Stimulated activated naive CD8-positive, alpha-beta T cell treated with anti-CD3 and anti-CD28 coated beads, Interleukin-15, Interleukin-2, amounts not matched to agents 100 ng/mL and 50 ng/mL, for 24 hours (primary cell): ENCODE measurements at regions not wholly inside any gene's neighbourhood (a gene's known extent, or its start where the extent isn't known, plus 50 kb on each side); places are given as distances from the start of the nearest gene placed in this dataset.

ENCODE experiments used
- H3K27ac Mint-ChIP-seq: one replicate; pipeline ENCODE4 v1.8.0; 2021; ENCODE audit warnings: mild to moderate bottlenecking, mixed read lengths
- H3K27me3 Mint-ChIP-seq: one replicate; pipeline ENCODE4 v1.8.0; 2021; ENCODE audit warnings: mixed read lengths
- H3K36me3 Mint-ChIP-seq: one replicate; pipeline ENCODE4 v1.8.0; 2021; ENCODE audit warnings: low read depth, mixed read lengths
- H3K4me1 Mint-ChIP-seq: one replicate; pipeline ENCODE4 v1.8.0; 2021; ENCODE audit warnings: low read depth, mixed read lengths
- H3K4me3 Mint-ChIP-seq: one replicate; pipeline ENCODE4 v1.8.0; 2021; ENCODE audit warnings: mild to moderate bottlenecking, mixed read lengths
- H3K9me3 Mint-ChIP-seq: one replicate; pipeline ENCODE4 v1.8.0; 2021; ENCODE audit warnings: mixed read lengths

- Mint-ChIP-seq H3K4me1 (no peaks in the 10 kb centered on the region), H3K9me3 (no peaks in the 10 kb centered on the region), H3K4me3 (no peak overlapping the region), H3K27ac (no peak overlapping the region), H3K36me3 (no peaks in the 10 kb centered on the region), H3K27me3 (no peaks in the 10 kb centered on the region)
Measured at GRCh38 chr5:68762201-68762600, 331.6 kb upstream of the SLC30A5 start.

DNA sequence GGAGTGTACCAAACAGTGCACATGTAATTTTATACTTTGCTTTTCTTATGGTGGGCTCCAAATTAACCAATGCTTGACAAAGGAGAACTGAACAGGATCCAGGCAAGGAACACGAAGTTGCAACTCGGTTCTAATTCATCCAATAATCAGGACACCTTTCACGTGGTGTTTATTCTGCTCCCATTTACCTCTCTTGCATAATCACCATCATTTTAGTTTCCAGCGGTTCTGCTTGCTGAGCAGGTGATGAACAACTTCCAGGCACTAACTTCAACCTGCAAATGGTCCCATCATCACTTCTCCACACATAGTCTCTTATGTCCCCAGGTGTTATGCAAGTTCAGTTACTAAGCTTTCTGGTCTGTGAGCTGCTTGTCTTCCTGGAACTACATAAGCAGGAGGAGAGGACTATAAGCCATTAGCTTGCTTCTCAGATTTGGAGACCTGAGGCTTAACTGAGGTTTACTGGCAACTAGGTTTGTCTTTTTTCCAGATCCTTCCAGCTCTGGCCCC, 326.8 kb upstream of the SLC30A5 start:
- H3K27ac Mint-ChIP-seq: no peak overlapping the region
- no peaks in the 10 kb centered on the region for H3K27me3 Mint-ChIP-seq
- H3K4me3 Mint-ChIP-seq: no peak overlapping the region
- no peaks in the 10 kb centered on the region for H3K9me3 Mint-ChIP-seq
- H3K4me1 Mint-ChIP-seq: no peaks in the 10 kb centered on the region
- no peaks in the 10 kb centered on the region for H3K36me3 Mint-ChIP-seq

- Mint-ChIP-seq H3K9me3 (peaks cover 10% of the 10 kb centered on the region), H3K4me3 (no peak overlapping the region), H3K27me3 (no peaks in the 10 kb centered on the region), H3K4me1 (no peaks in the 10 kb centered on the region), H3K27ac (no peak overlapping the region), H3K36me3 (no peaks in the 10 kb centered on the region)
Measured at GRCh38 chr5:68770551-68770950, 323.3 kb upstream of the SLC30A5 start.

DNA sequence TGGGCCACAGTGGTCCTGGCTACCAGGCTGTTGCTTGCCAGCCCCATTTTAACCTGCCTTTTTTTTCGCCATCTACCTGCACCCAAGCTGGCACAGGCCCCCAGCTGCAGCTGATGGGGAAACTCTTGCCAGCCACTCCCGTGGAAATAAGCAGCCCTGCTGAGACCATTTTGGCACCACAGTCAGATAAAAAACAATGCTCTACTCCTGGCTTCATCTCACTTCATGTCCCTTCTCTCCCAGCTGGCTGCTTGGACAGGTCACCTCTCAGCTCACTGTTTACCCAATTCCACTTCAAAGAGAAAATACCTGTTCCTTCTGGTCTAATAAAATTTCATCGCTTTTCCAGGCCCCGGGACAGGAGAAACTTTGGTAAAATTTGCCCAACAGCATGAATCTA, 322.6 kb upstream of the SLC30A5 start:
- Mint-ChIP-seq H3K4me1 (no peaks in the 10 kb centered on the region), H3K9me3 (peaks cover 10% of the 10 kb centered on the region), H3K36me3 (no peaks in the 10 kb centered on the region), H3K27me3 (no peaks in the 10 kb centered on the region), H3K27ac (no peak overlapping the region), H3K4me3 (no peak overlapping the region)

GRCh38 chr5:68771732-68772131, 322.1 kb upstream of the SLC30A5 start:
- peaks cover 10% of the 10 kb centered on the region for H3K9me3 Mint-ChIP-seq
- no peaks in the 10 kb centered on the region for H3K4me1 Mint-ChIP-seq
- H3K36me3 Mint-ChIP-seq: no peaks in the 10 kb centered on the region
- no peaks in the 10 kb centered on the region for H3K27me3 Mint-ChIP-seq
- H3K27ac Mint-ChIP-seq: no peak overlapping the region
- no peak overlapping the region for H3K4me3 Mint-ChIP-seq

DNA sequence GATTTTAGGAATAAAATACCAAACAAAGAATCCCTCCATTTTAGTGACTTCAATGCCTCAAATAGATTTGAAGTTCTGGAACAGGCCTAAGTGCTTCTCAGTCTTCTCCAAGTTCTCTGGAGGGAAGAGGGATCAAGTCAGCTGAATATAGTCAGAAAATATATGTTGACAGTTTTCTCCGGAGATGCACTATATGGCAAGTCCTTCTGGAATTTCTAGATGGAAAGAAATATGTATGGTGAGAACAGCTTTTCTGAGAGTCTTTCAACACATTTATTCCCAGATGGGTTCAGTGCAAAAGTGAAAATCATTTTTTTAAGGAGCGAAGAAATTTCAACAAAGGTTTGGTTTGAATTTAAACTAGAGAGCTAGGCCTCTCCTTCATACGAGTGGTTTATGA, 317.4 kb upstream of the SLC30A5 start:
- Mint-ChIP-seq H3K27ac (no peak overlapping the region), H3K27me3 (no peaks in the 10 kb centered on the region), H3K4me3 (no peak overlapping the region), H3K36me3 (no peaks in the 10 kb centered on the region), H3K9me3 (peaks cover 10% of the 10 kb centered on the region), H3K4me1 (peaks cover 3% of the 10 kb centered on the region)

- no peak overlapping the region for H3K4me3 Mint-ChIP-seq
- no peaks in the 10 kb centered on the region for H3K27me3 Mint-ChIP-seq
- peaks cover 3% of the 10 kb centered on the region for H3K4me1 Mint-ChIP-seq
- H3K27ac Mint-ChIP-seq: no peak overlapping the region
- H3K36me3 Mint-ChIP-seq: no peaks in the 10 kb centered on the region
- H3K9me3 Mint-ChIP-seq: peaks cover 10% of the 10 kb centered on the region
Measured at GRCh38 chr5:68777135-68777534, 316.7 kb upstream of the SLC30A5 start.

GRCh38 chr5:68778484-68778883, 315.3 kb upstream of the SLC30A5 start:
- peaks cover 3% of the 10 kb centered on the region for H3K4me1 Mint-ChIP-seq
- H3K27me3 Mint-ChIP-seq: peaks cover 3% of the 10 kb centered on the region
- no peaks in the 10 kb centered on the region for H3K36me3 Mint-ChIP-seq
- H3K4me3 Mint-ChIP-seq: no peak overlapping the region
- no peak overlapping the region for H3K27ac Mint-ChIP-seq
- H3K9me3 Mint-ChIP-seq: peaks cover 17% of the 10 kb centered on the region

- H3K27ac Mint-ChIP-seq: no peak overlapping the region
- peaks cover 13% of the 10 kb centered on the region for H3K9me3 Mint-ChIP-seq
- peaks cover 3% of the 10 kb centered on the region for H3K4me1 Mint-ChIP-seq
- H3K36me3 Mint-ChIP-seq: no peaks in the 10 kb centered on the region
- peaks cover 3% of the 10 kb centered on the region for H3K27me3 Mint-ChIP-seq
- no peak overlapping the region for H3K4me3 Mint-ChIP-seq
Measured at GRCh38 chr5:68780299-68780955, 313.4 kb upstream of the SLC30A5 start.

- H3K9me3 Mint-ChIP-seq: no peaks in the 10 kb centered on the region
- no peak overlapping the region for H3K27ac Mint-ChIP-seq
- no peaks in the 10 kb centered on the region for H3K27me3 Mint-ChIP-seq
- H3K4me3 Mint-ChIP-seq: no peak overlapping the region
- H3K4me1 Mint-ChIP-seq: no peaks in the 10 kb centered on the region
- H3K36me3 Mint-ChIP-seq: no peaks in the 10 kb centered on the region
Measured at GRCh38 chr5:68793074-68793473, 300.7 kb upstream of the SLC30A5 start.

DNA sequence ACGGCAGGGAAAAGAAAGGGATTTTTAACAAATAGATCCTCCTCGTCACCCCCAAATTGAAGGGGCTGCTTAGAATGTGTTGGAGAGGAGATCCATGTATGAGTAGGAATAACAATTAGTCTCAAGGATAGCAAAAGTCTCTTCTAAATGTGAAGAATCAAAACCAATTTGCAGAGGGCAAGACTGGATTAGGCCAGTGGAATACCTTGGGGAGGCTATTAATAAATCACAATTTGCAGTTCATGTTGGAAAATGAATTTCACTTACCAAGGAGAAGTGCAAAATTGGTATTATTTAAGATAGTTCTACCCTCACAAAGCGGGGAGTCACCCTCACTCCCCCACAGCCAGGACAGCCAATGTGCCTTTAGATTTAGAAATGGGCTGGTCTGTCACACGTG, 299.8 kb upstream of the SLC30A5 start:
- no peaks in the 10 kb centered on the region for H3K36me3 Mint-ChIP-seq
- H3K27me3 Mint-ChIP-seq: no peaks in the 10 kb centered on the region
- H3K9me3 Mint-ChIP-seq: no peaks in the 10 kb centered on the region
- H3K4me1 Mint-ChIP-seq: no peaks in the 10 kb centered on the region
- no peak overlapping the region for H3K4me3 Mint-ChIP-seq
- H3K27ac Mint-ChIP-seq: no peak overlapping the region

DNA sequence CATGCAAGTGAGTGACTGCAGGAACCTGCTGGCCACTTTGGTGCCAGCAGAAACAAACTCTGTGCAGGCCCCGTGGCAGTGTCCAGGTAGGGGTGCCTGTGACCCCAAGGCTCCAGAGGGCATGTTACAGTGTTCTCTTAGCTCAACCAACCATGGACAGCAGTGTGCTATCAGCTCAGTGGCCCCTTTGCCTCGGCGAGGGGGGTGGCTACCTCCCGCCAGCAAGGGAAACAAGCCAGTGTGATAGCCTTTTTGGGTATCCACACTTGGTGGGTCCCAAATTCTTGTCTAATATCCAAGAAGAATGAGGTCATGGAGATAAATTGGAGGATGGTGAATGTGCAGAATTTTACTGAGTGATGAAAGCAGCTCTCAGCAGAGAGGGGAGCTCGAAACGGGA, 298.6 kb upstream of the SLC30A5 start:
- Mint-ChIP-seq H3K27me3 (no peaks in the 10 kb centered on the region), H3K36me3 (no peaks in the 10 kb centered on the region), H3K4me3 (no peak overlapping the region), H3K27ac (no peak overlapping the region), H3K4me1 (no peaks in the 10 kb centered on the region), H3K9me3 (no peaks in the 10 kb centered on the region)

GRCh38 chr5:68798877-68799843, 294.7 kb upstream of the SLC30A5 start:
- Mint-ChIP-seq H3K4me1 (no peaks in the 10 kb centered on the region), H3K36me3 (no peaks in the 10 kb centered on the region), H3K9me3 (no peaks in the 10 kb centered on the region), H3K27me3 (no peaks in the 10 kb centered on the region), H3K27ac (no peak overlapping the region), H3K4me3 (no peak overlapping the region)

GRCh38 chr5:68802430-68802829, 291.4 kb upstream of the SLC30A5 start:
- Mint-ChIP-seq H3K9me3 (peaks cover 5% of the 10 kb centered on the region), H3K27me3 (no peaks in the 10 kb centered on the region), H3K4me1 (no peaks in the 10 kb centered on the region), H3K36me3 (no peaks in the 10 kb centered on the region), H3K4me3 (no peak overlapping the region), H3K27ac (no peak overlapping the region)

- H3K27me3 Mint-ChIP-seq: no peaks in the 10 kb centered on the region
- H3K4me3 Mint-ChIP-seq: no peak overlapping the region
- H3K9me3 Mint-ChIP-seq: peaks cover 5% of the 10 kb centered on the region
- H3K4me1 Mint-ChIP-seq: no peaks in the 10 kb centered on the region
- H3K27ac Mint-ChIP-seq: no peak overlapping the region
- no peaks in the 10 kb centered on the region for H3K36me3 Mint-ChIP-seq
Measured at GRCh38 chr5:68803881-68804319, 289.9 kb upstream of the SLC30A5 start.
